ENCODE measurements at regions not wholly inside any gene's neighbourhood (a gene's known extent, or its start where the extent isn't known, plus 50 kb on each side); places are given as distances from the start of the nearest gene placed in this dataset.

- no peak overlapping the region for H3K27ac ChIP-seq
- no peaks in the 10 kb centered on the region for H3K36me3 ChIP-seq
- DNase-seq, result no peak
- 53 to 65% methylated on average over 2 of the region's 2 CpGs for WGBS, 2 donors
- H3K27me3 ChIP-seq, result no peaks in the 10 kb centered on the region
- TF ChIP-seq POLR2A (IDR thresholded peaks at IDR 0.05), result no peak
- no peak for TF ChIP-seq CTCF (IDR thresholded peaks at IDR 0.05)
- H3K9me3 ChIP-seq, result peaks cover 0 to 9% (median 0%) of the 10 kb centered on the region in 3 donors
- H3K4me3 ChIP-seq, result no peak overlapping the region
- H3K4me1 ChIP-seq, result peaks cover 0 to 30% (median 14%) of the 10 kb centered on the region in 3 donors
- intact Hi-C loops (cut with DNase I), result no loop called here
These were observed 66.0 kb downstream of the ACTL7B start for GRCh38 chr9:108789742-108790141.

DNA sequence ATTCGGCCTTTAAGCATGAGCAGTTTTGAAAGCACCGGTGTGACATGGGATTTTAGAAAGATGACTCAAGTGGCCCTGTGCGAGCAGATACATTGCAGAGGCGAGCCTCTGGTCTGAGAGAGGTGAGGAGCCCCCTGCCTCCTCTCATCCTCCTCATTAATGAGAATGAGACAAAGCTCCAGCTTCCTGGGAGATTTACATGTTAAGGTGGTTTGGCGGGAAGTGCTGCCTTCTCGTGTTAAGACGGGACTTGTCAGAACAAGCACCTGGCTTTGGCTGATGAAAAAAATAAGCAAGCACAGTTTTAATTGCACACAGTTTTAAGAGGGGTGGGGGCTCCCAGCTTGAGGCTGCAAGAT, 68.1 kb downstream of the ACTL7B start:
- DNase-seq, result no peak
- Histone ChIP-seq H3K9me3 (peaks cover 0 to 7% (median 0%) of the 10 kb centered on the region in 3 donors), H3K36me3 (no peaks in the 10 kb centered on the region), H3K27ac (peak overlapping the region; percentile 78 to 93 (median 86)), H3K4me1 (peaks cover 0 to 35% (median 14%) of the 10 kb centered on the region in 3 donors), H3K4me3 (peak overlapping the region in 2 of 4 donors; percentile 15 to 22), H3K27me3 (no peaks in the 10 kb centered on the region)
- no peak for TF ChIP-seq CTCF (IDR thresholded peaks at IDR 0.05)
- TF ChIP-seq POLR2A (IDR thresholded peaks at IDR 0.05), result no peak
- intact Hi-C loops (cut with DNase I), result no loop called here
- 50 to 52% methylated on average over 7 of the region's 7 CpGs for WGBS, 2 donors

- 26 to 40% methylated on average over 5 of the region's 5 CpGs for WGBS, 2 donors
- TF ChIP-seq POLR2A (IDR thresholded peaks at IDR 0.05) (no peak), CTCF (IDR thresholded peaks at IDR 0.05) (peak in 1 of 6 experiments; percentile 21)
- Histone ChIP-seq H3K4me3 (peak overlapping the region in 2 of 4 donors; percentile 15 to 22), H3K4me1 (peaks cover 0 to 35% (median 14%) of the 10 kb centered on the region in 3 donors), H3K27ac (peak overlapping the region; percentile 78 to 93 (median 86)), H3K9me3 (peaks cover 0 to 1% (median 0%) of the 10 kb centered on the region in 3 donors), H3K27me3 (no peaks in the 10 kb centered on the region), H3K36me3 (no peaks in the 10 kb centered on the region)
- no peak for DNase-seq
- intact Hi-C loops (cut with DNase I), result no loop called here
These were observed 68.7 kb downstream of the ACTL7B start for GRCh38 chr9:108786901-108787689.

DNA sequence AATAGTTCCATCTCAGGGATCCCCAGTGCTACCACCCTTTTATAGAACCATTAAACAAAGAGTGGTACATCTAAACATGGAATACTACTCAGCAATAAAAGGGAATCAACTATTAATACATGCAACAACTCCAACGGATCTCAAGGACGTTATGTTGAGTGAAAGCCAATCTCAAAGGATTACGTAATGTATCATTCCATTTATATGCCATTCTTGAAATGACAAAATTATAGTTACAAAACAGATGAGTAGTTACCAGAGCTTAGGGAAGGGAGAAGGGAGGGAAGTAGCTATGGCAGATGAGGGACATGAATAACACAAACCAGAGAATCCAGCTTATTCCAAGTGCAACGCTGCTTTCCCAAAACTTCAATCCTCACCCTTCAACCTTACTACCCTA, 69.5 kb downstream of the ACTL7B start:
- Histone ChIP-seq H3K27me3 (no peaks in the 10 kb centered on the region), H3K4me3 (no peak overlapping the region), H3K4me1 (peaks cover 0 to 39% (median 17%) of the 10 kb centered on the region in 3 donors), H3K36me3 (no peaks in the 10 kb centered on the region), H3K9me3 (no peaks in the 10 kb centered on the region), H3K27ac (peak overlapping the region in 3 of 4 donors; percentile 46 to 93 (median 88))
- no peak for DNase-seq
- intact Hi-C loops (cut with DNase I), result no loop called here
- WGBS, 2 donors, result 30 to 54% methylated on average over 4 of the region's 4 CpGs
- no peak for TF ChIP-seq POLR2A (IDR thresholded peaks at IDR 0.05)
- TF ChIP-seq CTCF (IDR thresholded peaks at IDR 0.05), result no peak

DNA sequence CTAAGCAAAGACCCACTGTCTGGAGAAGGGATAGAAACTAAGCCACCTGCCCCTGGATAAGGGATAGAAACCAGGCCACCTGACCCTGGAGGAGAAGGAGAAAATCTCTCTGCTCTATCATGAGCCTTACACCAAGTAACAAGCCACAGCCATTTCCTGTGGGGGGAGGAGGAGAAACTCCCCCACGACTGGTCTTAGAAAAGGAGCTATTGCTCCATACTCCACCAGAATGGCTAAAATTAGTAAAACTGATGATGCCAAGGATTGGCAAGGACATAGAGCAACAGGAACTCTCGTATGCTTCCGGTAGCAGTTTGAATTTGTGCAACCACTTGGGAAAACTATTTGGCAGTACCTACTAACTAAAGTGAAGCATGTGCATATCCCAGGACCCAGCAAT, 70.8 kb downstream of the ACTL7B start:
- Histone ChIP-seq H3K36me3 (no peaks in the 10 kb centered on the region), H3K27me3 (no peaks in the 10 kb centered on the region), H3K4me3 (no peak overlapping the region), H3K4me1 (peaks cover 0 to 52% (median 21%) of the 10 kb centered on the region in 3 donors), H3K9me3 (no peaks in the 10 kb centered on the region), H3K27ac (no peak overlapping the region)
- intact Hi-C loops (cut with DNase I), result no loop called here
- TF ChIP-seq CTCF (IDR thresholded peaks at IDR 0.05) (no peak), POLR2A (IDR thresholded peaks at IDR 0.05) (no peak)
- 34 to 40% methylated on average over 3 of the region's 3 CpGs for WGBS, 2 donors
- DNase-seq, result no peak
